ENCODE measurements at regions not wholly inside any gene's neighbourhood (a gene's known extent, or its start where the extent isn't known, plus 50 kb on each side); places are given as distances from the start of the nearest gene placed in this dataset.

- TF ChIP-seq, protein P1, sequence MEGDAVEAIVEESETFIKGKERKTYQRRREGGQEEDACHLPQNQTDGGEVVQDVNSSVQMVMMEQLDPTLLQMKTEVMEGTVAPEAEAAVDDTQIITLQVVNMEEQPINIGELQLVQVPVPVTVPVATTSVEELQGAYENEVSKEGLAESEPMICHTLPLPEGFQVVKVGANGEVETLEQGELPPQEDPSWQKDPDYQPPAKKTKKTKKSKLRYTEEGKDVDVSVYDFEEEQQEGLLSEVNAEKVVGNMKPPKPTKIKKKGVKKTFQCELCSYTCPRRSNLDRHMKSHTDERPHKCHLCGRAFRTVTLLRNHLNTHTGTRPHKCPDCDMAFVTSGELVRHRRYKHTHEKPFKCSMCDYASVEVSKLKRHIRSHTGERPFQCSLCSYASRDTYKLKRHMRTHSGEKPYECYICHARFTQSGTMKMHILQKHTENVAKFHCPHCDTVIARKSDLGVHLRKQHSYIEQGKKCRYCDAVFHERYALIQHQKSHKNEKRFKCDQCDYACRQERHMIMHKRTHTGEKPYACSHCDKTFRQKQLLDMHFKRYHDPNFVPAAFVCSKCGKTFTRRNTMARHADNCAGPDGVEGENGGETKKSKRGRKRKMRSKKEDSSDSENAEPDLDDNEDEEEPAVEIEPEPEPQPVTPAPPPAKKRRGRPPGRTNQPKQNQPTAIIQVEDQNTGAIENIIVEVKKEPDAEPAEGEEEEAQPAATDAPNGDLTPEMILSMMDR (IDR thresholded peaks at IDR 0.05), result no peak
- TF ChIP-seq POLR2A (IDR thresholded peaks at IDR 0.05), result no peak
Observed at GRCh38 chr11:26018336-26018735, 313.6 kb upstream of the ANO3 start.
